ENCODE measurements at regions not wholly inside any gene's neighbourhood (a gene's known extent, or its start where the extent isn't known, plus 50 kb on each side); places are given as distances from the start of the nearest gene placed in this dataset.
A peak's percentile ranks its signal among the peaks of the same experiment; 100 is the strongest.

GRCh38 chr20:57934913-57935312 lies 225.1 kb upstream of the PMEPA1 start:
- no peak for TF ChIP-seq CTCF (IDR thresholded peaks at IDR 0.05)
- no peak overlapping the region for H3K27ac Mint-ChIP-seq (ENCODE audit: unreplicated experiment)
- no peaks in the 10 kb centered on the region for H3K27me3 Mint-ChIP-seq (ENCODE audit: low read depth)
- peaks cover 51% of the 10 kb centered on the region for H3K4me1 Mint-ChIP-seq (ENCODE audit: low read depth)
- H3K4me3 Mint-ChIP-seq (ENCODE audit: unreplicated experiment): no peak overlapping the region
- peaks cover 4% of the 10 kb centered on the region for H3K9me3 Mint-ChIP-seq (ENCODE audit: low read depth)
- DNase-seq (ENCODE audit: low spot score): no peak
- H3K36me3 Mint-ChIP-seq (ENCODE audit: low read depth): no peaks in the 10 kb centered on the region

- Mint-ChIP-seq H3K4me1 (ENCODE audit: low read depth) (peaks cover 48% of the 10 kb centered on the region), H3K36me3 (ENCODE audit: low read depth) (no peaks in the 10 kb centered on the region), H3K27me3 (ENCODE audit: low read depth) (no peaks in the 10 kb centered on the region), H3K9me3 (ENCODE audit: low read depth) (peaks cover 4% of the 10 kb centered on the region), H3K27ac (ENCODE audit: unreplicated experiment) (no peak overlapping the region), H3K4me3 (ENCODE audit: unreplicated experiment) (no peak overlapping the region)
- peak; percentile 58 for DNase-seq (ENCODE audit: low spot score)
- TF ChIP-seq CTCF (IDR thresholded peaks at IDR 0.05): no peak
Observed at GRCh38 chr20:57934007-57934805, 224.4 kb upstream of the PMEPA1 start.

- Mint-ChIP-seq H3K36me3 (ENCODE audit: low read depth) (no peaks in the 10 kb centered on the region), H3K9me3 (ENCODE audit: low read depth) (peaks cover 4% of the 10 kb centered on the region), H3K4me3 (ENCODE audit: unreplicated experiment) (no peak overlapping the region), H3K4me1 (ENCODE audit: low read depth) (peaks cover 35% of the 10 kb centered on the region), H3K27ac (ENCODE audit: unreplicated experiment) (no peak overlapping the region), H3K27me3 (ENCODE audit: low read depth) (no peaks in the 10 kb centered on the region)
- no peak for TF ChIP-seq CTCF (IDR thresholded peaks at IDR 0.05)
- peak; percentile 75 for DNase-seq (ENCODE audit: low spot score)
Observed at GRCh38 chr20:57932227-57932864, 222.5 kb upstream of the PMEPA1 start.

GRCh38 chr20:57930351-57930750 lies 220.5 kb upstream of the PMEPA1 start:
- no peak overlapping the region for H3K27ac Mint-ChIP-seq (ENCODE audit: unreplicated experiment)
- peaks cover 5% of the 10 kb centered on the region for H3K36me3 Mint-ChIP-seq (ENCODE audit: low read depth)
- no peaks in the 10 kb centered on the region for H3K27me3 Mint-ChIP-seq (ENCODE audit: low read depth)
- H3K4me3 Mint-ChIP-seq (ENCODE audit: unreplicated experiment): no peak overlapping the region
- H3K9me3 Mint-ChIP-seq (ENCODE audit: low read depth): peaks cover 13% of the 10 kb centered on the region
- H3K4me1 Mint-ChIP-seq (ENCODE audit: low read depth): peaks cover 28% of the 10 kb centered on the region
- peak; percentile 55 for DNase-seq (ENCODE audit: low spot score)
- no peak for TF ChIP-seq CTCF (IDR thresholded peaks at IDR 0.05)

GRCh38 chr20:57928181-57928967 lies 218.6 kb upstream of the PMEPA1 start:
- Mint-ChIP-seq H3K36me3 (ENCODE audit: low read depth) (peaks cover 5% of the 10 kb centered on the region), H3K27ac (ENCODE audit: unreplicated experiment) (peak overlapping the region; percentile 41), H3K27me3 (ENCODE audit: low read depth) (no peaks in the 10 kb centered on the region), H3K4me3 (ENCODE audit: unreplicated experiment) (no peak overlapping the region), H3K4me1 (ENCODE audit: low read depth) (peaks cover 14% of the 10 kb centered on the region), H3K9me3 (ENCODE audit: low read depth) (peaks cover 16% of the 10 kb centered on the region)
- DNase-seq (ENCODE audit: low spot score): no peak
- no peak for TF ChIP-seq CTCF (IDR thresholded peaks at IDR 0.05)

Data from chondrocyte (in vitro differentiated cells).